ENCODE measurements at regions not wholly inside any gene's neighbourhood (a gene's known extent, or its start where the extent isn't known, plus 50 kb on each side); places are given as distances from the start of the nearest gene placed in this dataset.

DNA sequence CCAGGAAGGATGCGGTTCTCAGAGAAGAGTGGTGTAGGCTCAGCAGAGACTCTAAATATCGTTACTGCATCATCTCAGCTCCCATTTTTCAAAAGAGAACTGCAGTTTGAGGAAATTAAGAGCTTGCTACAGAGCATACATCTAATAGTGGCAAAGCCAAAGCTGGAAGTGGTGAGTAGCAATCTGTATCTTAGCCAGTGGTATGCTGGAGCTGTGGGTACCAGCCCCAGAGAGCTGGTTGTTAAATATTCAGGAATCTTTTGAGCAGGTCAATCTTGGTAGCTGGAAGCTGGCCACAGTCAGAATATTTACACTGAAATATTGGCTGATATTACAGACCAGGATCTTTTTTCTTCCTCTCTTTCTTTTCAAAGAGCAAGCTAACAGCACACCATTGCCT, 88.4 kb upstream of the STEAP1B start:
- Histone ChIP-seq H2AFZ (no peak overlapping the region), H3F3A (ENCODE audit: insufficient read depth, low read depth) (peaks cover 10% of the 10 kb centered on the region), H3K4me1 (replicated peaks; ENCODE audit: insufficient read depth) (peaks cover 32% of the 10 kb centered on the region), H3K9me2 (ENCODE audit: insufficient read depth) (no peaks in the 10 kb centered on the region), H3K79me2 (ENCODE audit: low read depth) (no peaks in the 10 kb centered on the region), H3K4me3 (no peak overlapping the region), H3K27me3 (ENCODE audit: insufficient read depth, low read depth) (no peaks in the 10 kb centered on the region), H3K36me3 (ENCODE audit: low read depth) (no peaks in the 10 kb centered on the region), H3K4me2 (no peak overlapping the region), H3K27ac (no peak overlapping the region), H3K9me3 (ENCODE audit: insufficient read depth, low read depth) (0 out of 2 replicates have a peak, but pooled peaks cover 9% of the 10 kb centered on the region), H4K20me1 (ENCODE audit: insufficient read depth) (no peaks in the 10 kb centered on the region)
- no TSS peak for BruUV-seq (replicated peaks)
- DNase-seq: no peak
- ChIA-PET CTCF (interaction anchor here (0.8 kb wide), 1 partner anchor 27 kb away, joined by 3 read pairs; no protein-coding TSS in a partner anchor), POLR2A (ENCODE audit: unreplicated experiment) (interaction anchor here (0.7 kb wide), 2 partner anchors 16 to 276 kb away, joined by 3 to 4 read pairs; no protein-coding TSS in a partner anchor)
- intact Hi-C loops (cut with micrococcal nuclease; ENCODE audit: unreplicated experiment): no loop called here
- TF ChIP-seq, protein P1, sequence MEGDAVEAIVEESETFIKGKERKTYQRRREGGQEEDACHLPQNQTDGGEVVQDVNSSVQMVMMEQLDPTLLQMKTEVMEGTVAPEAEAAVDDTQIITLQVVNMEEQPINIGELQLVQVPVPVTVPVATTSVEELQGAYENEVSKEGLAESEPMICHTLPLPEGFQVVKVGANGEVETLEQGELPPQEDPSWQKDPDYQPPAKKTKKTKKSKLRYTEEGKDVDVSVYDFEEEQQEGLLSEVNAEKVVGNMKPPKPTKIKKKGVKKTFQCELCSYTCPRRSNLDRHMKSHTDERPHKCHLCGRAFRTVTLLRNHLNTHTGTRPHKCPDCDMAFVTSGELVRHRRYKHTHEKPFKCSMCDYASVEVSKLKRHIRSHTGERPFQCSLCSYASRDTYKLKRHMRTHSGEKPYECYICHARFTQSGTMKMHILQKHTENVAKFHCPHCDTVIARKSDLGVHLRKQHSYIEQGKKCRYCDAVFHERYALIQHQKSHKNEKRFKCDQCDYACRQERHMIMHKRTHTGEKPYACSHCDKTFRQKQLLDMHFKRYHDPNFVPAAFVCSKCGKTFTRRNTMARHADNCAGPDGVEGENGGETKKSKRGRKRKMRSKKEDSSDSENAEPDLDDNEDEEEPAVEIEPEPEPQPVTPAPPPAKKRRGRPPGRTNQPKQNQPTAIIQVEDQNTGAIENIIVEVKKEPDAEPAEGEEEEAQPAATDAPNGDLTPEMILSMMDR (conservative IDR thresholded peaks at IDR 0.05): no peak
- no peak for TF ChIP-seq EZH2 (IDR thresholded peaks at IDR 0.05; ENCODE audit: low read depth)

GRCh38 chr7:22587322-22587721, 87.3 kb upstream of the STEAP1B start:
- ChIA-PET CTCF (no interaction called here), POLR2A (ENCODE audit: unreplicated experiment) (interaction anchor here (0.5 kb wide), 1 partner anchor 130 kb away, joined by 19 read pairs; no protein-coding TSS in a partner anchor)
- no peak overlapping the region for H3K4me2 ChIP-seq
- DNase-seq: no peak
- H2AFZ ChIP-seq: no peak overlapping the region
- no peaks in the 10 kb centered on the region for H4K20me1 ChIP-seq (ENCODE audit: insufficient read depth)
- peaks cover 42% of the 10 kb centered on the region for H3K4me1 ChIP-seq (replicated peaks; ENCODE audit: insufficient read depth)
- H3F3A ChIP-seq (ENCODE audit: insufficient read depth, low read depth): peaks cover 18% of the 10 kb centered on the region
- no peaks in the 10 kb centered on the region for H3K27me3 ChIP-seq (ENCODE audit: insufficient read depth, low read depth)
- TF ChIP-seq EZH2 (IDR thresholded peaks at IDR 0.05; ENCODE audit: low read depth): no peak
- TF ChIP-seq, protein P1 (conservative IDR thresholded peaks at IDR 0.05): no peak
- no peak overlapping the region for H3K27ac ChIP-seq
- no peaks in the 10 kb centered on the region for H3K79me2 ChIP-seq (ENCODE audit: low read depth)
- H3K4me3 ChIP-seq: no peak overlapping the region
- BruUV-seq (replicated peaks): no TSS peak
- H3K36me3 ChIP-seq (ENCODE audit: low read depth): no peaks in the 10 kb centered on the region
- intact Hi-C loops (cut with micrococcal nuclease; ENCODE audit: unreplicated experiment): no loop called here
- H3K9me2 ChIP-seq (ENCODE audit: insufficient read depth): no peaks in the 10 kb centered on the region
- H3K9me3 ChIP-seq (ENCODE audit: insufficient read depth, low read depth): 0 out of 2 replicates have a peak, but pooled peaks cover 9% of the 10 kb centered on the region

GRCh38 chr7:22586786-22587140, 86.8 kb upstream of the STEAP1B start:
- intact Hi-C loops (cut with micrococcal nuclease; ENCODE audit: unreplicated experiment): loop anchor here (1.0 kb wide), 1 partner anchor 14 kb away; no protein-coding TSS in a partner anchor
- Histone ChIP-seq H3K27ac (no peak overlapping the region), H3K9me3 (ENCODE audit: insufficient read depth, low read depth) (0 out of 2 replicates have a peak, but pooled peaks cover 9% of the 10 kb centered on the region), H2AFZ (no peak overlapping the region), H3K4me3 (no peak overlapping the region), H3K4me2 (0 out of 2 replicates have a peak overlapping the region, but pooled peaks have one; percentile 4), H3K27me3 (ENCODE audit: insufficient read depth, low read depth) (no peaks in the 10 kb centered on the region), H3K9me2 (ENCODE audit: insufficient read depth) (no peaks in the 10 kb centered on the region), H4K20me1 (ENCODE audit: insufficient read depth) (no peaks in the 10 kb centered on the region), H3K79me2 (ENCODE audit: low read depth) (no peaks in the 10 kb centered on the region), H3F3A (ENCODE audit: insufficient read depth, low read depth) (peaks cover 19% of the 10 kb centered on the region), H3K4me1 (replicated peaks; ENCODE audit: insufficient read depth) (peaks cover 46% of the 10 kb centered on the region), H3K36me3 (ENCODE audit: low read depth) (no peaks in the 10 kb centered on the region)
- no peak for TF ChIP-seq EZH2 (IDR thresholded peaks at IDR 0.05; ENCODE audit: low read depth)
- TF ChIP-seq, protein P1 (conservative IDR thresholded peaks at IDR 0.05): peak; percentile 83
- peak in 1 of 2 experiments; percentile 67 for DNase-seq
- ChIA-PET CTCF (interaction anchor here (0.7 to 1.8 kb wide), 4 partner anchors 35 to 146 kb away, joined by 4 to 10 read pairs (median 6); partner anchors contain the start of gene IL6), POLR2A (ENCODE audit: unreplicated experiment) (interaction anchor here (0.5 to 0.7 kb wide), 3 partner anchors 8 to 131 kb away, joined by 19 to 21 read pairs (median 20); no protein-coding TSS in a partner anchor)
- no TSS peak for BruUV-seq (replicated peaks)
